ENCODE measurements at regions not wholly inside any gene's neighbourhood (a gene's known extent, or its start where the extent isn't known, plus 50 kb on each side); places are given as distances from the start of the nearest gene placed in this dataset.

DNA sequence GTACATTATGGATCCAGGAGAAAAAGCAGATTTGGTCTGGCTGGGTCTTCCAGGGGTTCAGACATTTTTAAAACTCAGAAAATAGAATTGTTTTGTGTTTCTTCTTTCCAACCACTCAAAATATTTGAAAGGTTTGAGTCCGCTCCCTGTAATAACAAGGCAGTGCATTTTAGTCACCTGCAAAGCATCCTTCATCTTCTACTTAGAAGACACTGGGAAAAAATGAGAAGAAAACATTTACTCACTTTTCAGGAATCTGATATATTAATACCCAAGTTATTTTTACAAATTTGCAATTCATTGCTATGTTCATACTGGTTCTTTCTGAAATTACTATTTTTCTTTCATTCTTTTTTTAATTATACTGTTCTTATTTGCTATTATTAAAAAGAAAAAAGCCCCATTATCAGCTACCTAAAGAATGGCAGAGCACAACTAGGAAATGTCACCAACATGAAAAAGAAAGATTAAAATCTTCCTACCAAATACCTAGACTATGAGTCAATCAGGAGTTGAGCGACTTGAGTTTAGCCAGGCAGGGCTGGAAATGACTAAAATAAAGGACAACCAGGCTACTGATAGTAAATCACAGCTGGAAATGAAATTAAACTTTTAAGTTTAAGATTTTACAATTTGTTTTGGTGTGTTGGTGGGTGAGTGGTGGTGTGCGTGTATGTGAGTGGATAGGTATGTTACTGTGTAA lies 280.3 kb upstream of the THBS1 start:
- no peaks in the 10 kb centered on the region for H3K36me3 Mint-ChIP-seq (ENCODE audit: low read depth)
- intact Hi-C loops (cut with micrococcal nuclease) = no loop called here
- no peak overlapping the region for H3K27ac Mint-ChIP-seq
- no peak overlapping the region for H3K4me3 Mint-ChIP-seq
- H3K27me3 Mint-ChIP-seq = peaks cover 16% of the 10 kb centered on the region
- no peaks in the 10 kb centered on the region for H3K9me3 Mint-ChIP-seq
- H3K4me1 Mint-ChIP-seq (ENCODE audit: low read depth) = no peaks in the 10 kb centered on the region

DNA sequence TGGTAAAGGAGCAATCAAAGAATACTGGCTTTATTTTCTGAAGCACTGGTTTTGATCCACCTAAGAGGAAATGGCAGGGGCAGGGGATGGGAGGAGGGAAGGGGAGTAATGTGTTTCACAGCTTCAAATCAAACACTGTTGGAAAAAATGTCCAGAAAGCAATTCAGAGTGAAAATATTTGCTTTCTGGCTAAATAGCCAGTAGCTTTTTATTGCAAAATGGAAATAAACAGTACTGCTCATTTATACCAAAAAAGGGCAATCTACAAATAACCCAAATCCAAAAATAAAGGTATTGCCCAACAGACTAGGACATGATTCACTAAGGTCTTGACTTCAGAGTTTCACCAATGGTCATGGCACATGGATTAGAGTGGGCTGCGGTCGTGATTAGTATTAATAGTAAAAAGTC lies 279.3 kb upstream of the THBS1 start:
- Mint-ChIP-seq H3K27me3 (peaks cover 16% of the 10 kb centered on the region), H3K4me1 (ENCODE audit: low read depth) (no peaks in the 10 kb centered on the region), H3K9me3 (no peaks in the 10 kb centered on the region), H3K27ac (no peak overlapping the region), H3K4me3 (no peak overlapping the region), H3K36me3 (ENCODE audit: low read depth) (no peaks in the 10 kb centered on the region)
- intact Hi-C loops (cut with micrococcal nuclease) = no loop called here

DNA sequence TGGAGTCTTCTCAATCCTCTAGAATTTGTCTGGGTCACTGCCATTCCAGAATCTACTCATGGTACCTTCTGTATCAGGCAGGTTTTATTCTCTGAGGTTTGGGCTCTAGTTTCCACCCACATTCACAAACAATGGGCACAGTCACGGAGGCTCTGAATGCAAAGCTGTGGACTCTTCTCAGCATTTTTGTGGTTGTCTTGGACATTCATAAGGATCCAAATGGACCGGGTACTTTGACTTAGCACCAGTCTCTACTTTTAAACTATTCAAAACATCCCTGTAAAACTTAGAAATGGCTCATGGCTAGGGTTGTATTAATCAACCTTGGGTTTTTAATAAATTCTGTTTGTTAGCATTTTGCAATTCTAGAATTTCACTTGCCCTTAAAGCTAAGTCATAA lies 277.9 kb upstream of the THBS1 start:
- H3K27ac Mint-ChIP-seq = no peak overlapping the region
- intact Hi-C loops (cut with micrococcal nuclease) = no loop called here
- H3K4me3 Mint-ChIP-seq = no peak overlapping the region
- no peaks in the 10 kb centered on the region for H3K9me3 Mint-ChIP-seq
- no peaks in the 10 kb centered on the region for H3K36me3 Mint-ChIP-seq (ENCODE audit: low read depth)
- H3K4me1 Mint-ChIP-seq (ENCODE audit: low read depth) = no peaks in the 10 kb centered on the region
- peaks cover 16% of the 10 kb centered on the region for H3K27me3 Mint-ChIP-seq

DNA sequence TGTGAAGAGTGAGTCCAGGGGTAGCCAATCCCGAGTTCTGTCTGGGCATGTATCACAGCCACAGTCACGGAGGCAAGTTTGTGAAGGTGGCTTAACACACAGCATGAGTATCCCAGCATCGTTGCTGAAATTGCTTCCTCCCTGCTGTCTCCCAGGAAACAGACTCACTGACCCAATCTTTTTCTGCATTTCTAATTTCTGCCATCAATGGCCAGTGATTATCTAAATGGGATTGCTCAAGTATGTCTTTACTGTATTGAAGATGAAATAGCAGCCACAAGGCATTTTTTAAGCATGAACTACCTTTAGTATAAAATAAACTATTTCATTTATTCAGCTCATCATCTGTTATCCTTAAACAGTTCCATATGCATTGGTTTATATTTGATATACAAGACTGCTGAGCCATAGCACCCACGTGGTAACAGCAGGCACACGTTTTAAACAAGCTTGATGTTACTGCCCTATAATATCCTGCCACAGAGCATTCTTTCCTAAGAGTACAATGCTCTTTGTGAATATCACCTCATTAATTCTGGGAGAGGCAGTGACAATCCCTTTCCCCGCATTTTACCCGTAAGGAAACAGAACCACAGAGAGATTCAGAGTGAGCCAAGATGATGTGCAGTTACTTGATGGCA lies 276.6 kb upstream of the THBS1 start:
- intact Hi-C loops (cut with micrococcal nuclease) = no loop called here
- Mint-ChIP-seq H3K9me3 (no peaks in the 10 kb centered on the region), H3K27me3 (peaks cover 17% of the 10 kb centered on the region), H3K36me3 (ENCODE audit: low read depth) (no peaks in the 10 kb centered on the region), H3K4me3 (no peak overlapping the region), H3K27ac (no peak overlapping the region), H3K4me1 (ENCODE audit: low read depth) (no peaks in the 10 kb centered on the region)

DNA sequence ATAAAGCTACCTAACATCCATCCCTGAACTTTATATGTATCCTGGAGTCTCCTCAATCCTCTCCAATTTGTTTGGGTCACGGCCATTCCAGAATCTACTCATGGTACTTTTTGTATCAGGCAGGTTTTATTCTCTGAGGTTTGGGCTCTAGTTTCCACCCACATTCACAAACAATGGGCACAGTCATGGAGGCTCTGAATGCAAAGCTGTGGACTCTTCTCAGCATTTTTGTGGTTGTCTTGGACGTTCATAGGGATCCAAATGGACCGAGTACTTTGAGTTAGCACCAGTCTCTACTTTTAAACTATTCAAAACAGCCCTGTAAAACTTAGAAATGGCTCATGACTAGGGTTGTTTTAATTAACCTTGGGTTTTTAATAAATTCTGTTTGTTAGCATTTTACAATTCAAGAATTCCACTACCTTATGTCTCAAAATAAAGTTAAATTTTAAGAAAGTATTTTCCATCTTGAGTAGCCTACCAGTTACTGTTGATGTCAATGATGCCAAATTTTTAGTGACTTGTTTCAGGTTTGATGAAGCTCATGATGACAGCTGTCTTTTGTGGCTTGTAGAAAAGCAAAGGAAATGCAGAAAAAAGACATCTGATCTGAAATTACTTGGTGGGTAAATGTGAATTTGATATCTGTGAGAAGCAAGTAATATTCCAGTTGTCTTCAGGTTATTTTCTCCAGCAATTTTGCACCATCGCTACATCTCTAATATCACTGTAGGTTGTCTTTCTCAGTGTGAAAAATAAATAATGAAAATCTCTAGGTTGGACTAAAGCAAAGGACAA lies 275.7 kb upstream of the THBS1 start:
- no peaks in the 10 kb centered on the region for H3K36me3 Mint-ChIP-seq (ENCODE audit: low read depth)
- H3K27me3 Mint-ChIP-seq = peaks cover 15% of the 10 kb centered on the region
- H3K4me1 Mint-ChIP-seq (ENCODE audit: low read depth) = no peaks in the 10 kb centered on the region
- no peaks in the 10 kb centered on the region for H3K9me3 Mint-ChIP-seq
- intact Hi-C loops (cut with micrococcal nuclease) = no loop called here
- no peak overlapping the region for H3K4me3 Mint-ChIP-seq
- H3K27ac Mint-ChIP-seq = no peak overlapping the region

DNA sequence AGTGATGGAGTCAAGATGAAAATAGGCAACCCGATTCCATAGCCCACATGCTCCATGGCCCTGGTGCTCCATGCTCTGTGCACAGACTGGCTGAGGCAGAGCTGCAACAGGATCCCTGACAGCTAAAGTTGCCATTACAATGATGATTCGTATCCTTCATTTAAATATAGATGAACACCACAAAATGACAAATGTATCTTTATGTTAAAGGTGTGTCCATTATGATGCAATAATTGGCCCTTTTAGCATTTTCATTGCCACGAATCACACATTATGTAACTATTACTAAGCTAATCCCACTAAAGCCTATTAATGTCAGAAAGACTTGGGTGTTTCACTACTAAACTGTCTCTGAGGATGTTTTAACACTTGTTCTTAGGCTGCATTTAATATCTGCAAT lies 270.2 kb upstream of the THBS1 start:
- Mint-ChIP-seq H3K36me3 (ENCODE audit: low read depth) (no peaks in the 10 kb centered on the region), H3K27me3 (peaks cover 1% of the 10 kb centered on the region), H3K4me3 (no peak overlapping the region), H3K27ac (no peak overlapping the region), H3K9me3 (no peaks in the 10 kb centered on the region), H3K4me1 (ENCODE audit: low read depth) (peaks cover 6% of the 10 kb centered on the region)
- intact Hi-C loops (cut with micrococcal nuclease) = loop anchor here (10.0 kb wide), 1 partner anchor 444 kb away; no protein-coding TSS in a partner anchor

DNA sequence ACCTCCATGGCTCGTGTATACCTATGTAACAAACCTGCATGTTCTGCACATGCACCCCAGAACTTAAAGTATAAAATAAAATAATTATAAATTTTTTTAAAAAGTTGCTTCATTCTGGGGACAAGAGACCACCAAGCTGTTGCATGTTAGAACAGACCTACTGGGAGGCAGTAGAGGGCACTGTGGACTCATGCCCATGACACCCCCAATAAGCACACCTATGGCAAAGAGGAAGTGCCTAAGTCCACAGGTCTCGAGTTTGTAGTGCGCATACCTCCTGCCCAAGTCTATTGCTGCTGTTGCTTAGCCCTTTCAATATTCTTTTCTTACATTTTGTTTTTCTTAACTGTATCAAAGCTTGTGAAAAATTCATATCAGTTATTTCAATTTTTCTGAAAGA lies 267.9 kb upstream of the THBS1 start:
- H3K27me3 Mint-ChIP-seq = peaks cover 1% of the 10 kb centered on the region
- no peaks in the 10 kb centered on the region for H3K36me3 Mint-ChIP-seq (ENCODE audit: low read depth)
- H3K9me3 Mint-ChIP-seq = no peaks in the 10 kb centered on the region

DNA sequence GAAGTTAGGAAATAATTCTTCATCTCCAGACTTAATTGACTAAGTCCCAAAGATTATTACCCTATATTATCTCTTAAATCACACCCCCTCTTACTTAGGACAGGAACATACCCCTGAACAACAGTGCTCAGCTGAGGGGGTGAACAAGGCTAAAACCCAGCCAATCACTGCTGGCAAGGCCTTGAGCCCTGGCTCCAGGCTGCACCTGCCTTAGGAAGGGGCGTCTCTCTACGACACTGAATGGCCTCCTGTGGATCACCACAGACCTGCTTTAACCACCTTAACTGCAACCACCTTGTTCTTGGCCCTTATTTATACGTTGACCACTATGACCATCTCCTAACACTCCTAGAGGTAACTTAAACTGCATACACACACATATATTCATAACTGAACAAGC lies 267.4 kb upstream of the THBS1 start:
- Mint-ChIP-seq H3K9me3 (no peaks in the 10 kb centered on the region), H3K27ac (no peak overlapping the region), H3K4me3 (no peak overlapping the region), H3K36me3 (ENCODE audit: low read depth) (no peaks in the 10 kb centered on the region), H3K27me3 (no peaks in the 10 kb centered on the region), H3K4me1 (ENCODE audit: low read depth) (peaks cover 6% of the 10 kb centered on the region)
- intact Hi-C loops (cut with micrococcal nuclease) = loop anchor here (1.0 to 10.0 kb wide), 2 partner anchors 267 to 441 kb away; no protein-coding TSS in a partner anchor

More for the DNA sequence above, 267.9 kb upstream of the THBS1 start:
- Mint-ChIP-seq H3K27ac (no peak overlapping the region), H3K4me1 (ENCODE audit: low read depth) (peaks cover 6% of the 10 kb centered on the region), H3K4me3 (no peak overlapping the region)
- intact Hi-C loops (cut with micrococcal nuclease) = loop anchor here (1.0 to 10.0 kb wide), 2 partner anchors 267 to 442 kb away; no protein-coding TSS in a partner anchor

DNA sequence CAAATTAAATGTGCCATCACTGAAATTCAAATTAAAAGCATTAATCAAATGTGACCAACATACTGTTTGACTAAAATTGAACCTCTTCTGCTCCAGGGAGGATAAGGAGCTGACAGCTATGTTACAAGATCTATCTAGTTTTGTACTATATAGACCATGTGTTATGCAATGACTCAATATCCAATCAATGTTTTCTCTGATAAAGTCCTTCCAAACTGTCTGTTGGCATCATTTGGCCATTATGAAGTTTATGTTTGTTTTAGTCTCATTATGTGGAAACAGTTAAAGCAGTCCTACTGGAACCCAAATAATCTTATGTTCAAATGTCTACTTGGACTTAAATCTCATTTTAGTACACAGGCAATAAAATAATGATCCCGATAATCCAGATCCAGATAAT lies 267.0 kb upstream of the THBS1 start:
- H3K36me3 Mint-ChIP-seq (ENCODE audit: low read depth) = no peaks in the 10 kb centered on the region
- H3K4me1 Mint-ChIP-seq (ENCODE audit: low read depth) = peaks cover 6% of the 10 kb centered on the region
- H3K27me3 Mint-ChIP-seq = no peaks in the 10 kb centered on the region
- H3K4me3 Mint-ChIP-seq = no peak overlapping the region
- intact Hi-C loops (cut with micrococcal nuclease) = loop anchor here (1.0 to 10.0 kb wide), 2 partner anchors 266 to 441 kb away; no protein-coding TSS in a partner anchor
- no peak overlapping the region for H3K27ac Mint-ChIP-seq
- no peaks in the 10 kb centered on the region for H3K9me3 Mint-ChIP-seq

DNA sequence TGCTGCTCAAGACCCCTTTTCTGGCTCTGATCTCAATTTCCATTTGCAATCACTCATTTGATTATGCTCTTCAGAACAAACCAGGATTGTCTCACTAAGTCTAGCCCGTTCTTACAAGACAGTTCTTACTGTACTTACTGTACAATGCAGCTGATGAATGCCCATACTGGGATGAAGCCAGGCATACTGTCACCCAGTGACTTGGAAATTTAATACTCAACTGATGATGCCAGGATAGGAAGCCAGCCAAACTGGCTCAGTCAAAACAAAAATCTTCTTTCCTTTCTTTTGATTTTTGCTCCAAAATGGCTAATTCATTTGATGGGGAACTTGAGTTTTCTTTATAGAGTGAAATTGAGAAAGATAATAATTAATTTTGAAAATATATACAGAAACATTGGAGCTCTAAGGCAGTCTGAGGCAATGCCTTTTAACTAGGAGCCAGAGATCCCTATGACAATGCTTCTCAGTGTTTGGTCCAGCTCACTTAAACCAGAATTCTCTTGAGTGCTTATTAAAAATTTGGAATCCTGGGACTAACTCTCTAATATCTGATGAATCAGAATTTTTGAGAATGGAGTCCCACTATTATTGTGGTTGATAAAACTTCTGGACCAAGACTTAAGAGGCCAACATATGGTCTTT lies 265.6 kb upstream of the THBS1 start:
- Mint-ChIP-seq H3K4me3 (no peak overlapping the region), H3K27ac (no peak overlapping the region), H3K9me3 (peaks cover 7% of the 10 kb centered on the region), H3K4me1 (ENCODE audit: low read depth) (peaks cover 6% of the 10 kb centered on the region), H3K36me3 (ENCODE audit: low read depth) (no peaks in the 10 kb centered on the region), H3K27me3 (no peaks in the 10 kb centered on the region)
- intact Hi-C loops (cut with micrococcal nuclease) = loop anchor here (10.0 kb wide), 1 partner anchor 439 kb away; no protein-coding TSS in a partner anchor

DNA sequence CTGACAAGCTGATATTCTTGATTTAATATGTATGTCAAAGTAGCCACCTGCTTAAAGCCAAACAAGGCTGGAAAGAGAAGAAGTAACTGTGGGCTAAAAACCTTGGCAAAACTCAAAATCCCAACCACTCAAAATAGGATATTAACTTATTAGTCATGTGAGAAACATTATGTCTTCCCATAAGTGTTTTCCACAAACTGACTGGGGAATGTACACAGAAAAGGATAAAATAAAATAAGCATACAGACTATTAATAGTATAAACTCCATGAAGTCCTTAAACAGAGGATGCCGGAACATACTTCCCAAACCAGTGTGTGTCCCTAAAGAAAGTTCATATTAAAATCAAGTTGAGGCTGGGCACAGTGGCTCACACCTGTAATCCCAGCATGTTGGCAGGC lies 263.7 kb upstream of the THBS1 start:
- Mint-ChIP-seq H3K27me3 (no peaks in the 10 kb centered on the region), H3K4me1 (ENCODE audit: low read depth) (peaks cover 6% of the 10 kb centered on the region), H3K9me3 (peaks cover 17% of the 10 kb centered on the region), H3K36me3 (ENCODE audit: low read depth) (peaks cover 6% of the 10 kb centered on the region), H3K27ac (no peak overlapping the region), H3K4me3 (no peak overlapping the region)
- intact Hi-C loops (cut with micrococcal nuclease) = loop anchor here (10.0 kb wide), 1 partner anchor 438 kb away; no protein-coding TSS in a partner anchor

DNA sequence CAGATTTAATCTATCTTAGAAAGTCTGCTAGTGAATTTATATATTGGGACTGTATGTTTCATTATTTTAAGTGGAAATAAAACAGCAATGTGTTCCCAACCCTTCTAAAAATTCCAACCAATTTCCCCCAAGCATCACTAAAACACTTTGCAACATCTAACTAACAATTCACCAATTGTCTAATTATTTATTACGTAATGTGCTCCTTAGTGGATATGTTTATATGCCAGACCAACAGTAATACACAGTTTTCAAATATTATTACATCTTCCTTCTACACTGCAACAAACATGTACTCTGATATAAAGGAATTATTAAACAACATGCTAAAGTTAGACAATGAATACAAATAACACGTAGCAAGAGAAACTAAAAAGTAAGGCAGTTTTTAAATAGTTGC lies 262.6 kb upstream of the THBS1 start:
- no peaks in the 10 kb centered on the region for H3K27me3 Mint-ChIP-seq
- H3K4me3 Mint-ChIP-seq = no peak overlapping the region
- H3K27ac Mint-ChIP-seq = no peak overlapping the region
- H3K4me1 Mint-ChIP-seq (ENCODE audit: low read depth) = peaks cover 5% of the 10 kb centered on the region
- peaks cover 17% of the 10 kb centered on the region for H3K9me3 Mint-ChIP-seq
- intact Hi-C loops (cut with micrococcal nuclease) = loop anchor here (10.0 kb wide), 1 partner anchor 437 kb away; no protein-coding TSS in a partner anchor
- H3K36me3 Mint-ChIP-seq (ENCODE audit: low read depth) = peaks cover 6% of the 10 kb centered on the region

DNA sequence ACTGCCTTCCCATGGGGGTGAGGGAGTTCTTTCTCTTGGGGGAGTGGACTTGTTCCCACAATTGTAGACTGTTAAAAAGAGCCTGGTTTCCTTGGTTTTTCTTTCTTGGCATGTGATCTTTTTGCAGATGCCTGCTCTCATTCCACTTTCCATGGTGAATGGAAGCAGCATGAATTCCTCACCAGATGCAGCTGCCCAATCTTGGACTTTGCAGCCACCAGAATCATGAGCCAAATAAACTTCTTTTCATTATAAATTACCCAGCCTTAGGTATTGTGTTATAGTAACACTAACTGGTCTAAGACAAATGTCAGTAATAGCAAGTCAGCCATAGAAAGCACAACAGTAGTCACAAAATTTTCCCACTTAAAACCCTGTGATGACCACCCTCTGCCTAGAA lies 260.5 kb upstream of the THBS1 start:
- no peaks in the 10 kb centered on the region for H3K27me3 Mint-ChIP-seq
- H3K4me1 Mint-ChIP-seq (ENCODE audit: low read depth) = peaks cover under 1% of the 10 kb centered on the region
- peaks cover 6% of the 10 kb centered on the region for H3K36me3 Mint-ChIP-seq (ENCODE audit: low read depth)
- intact Hi-C loops (cut with micrococcal nuclease) = no loop called here
- no peak overlapping the region for H3K4me3 Mint-ChIP-seq
- H3K27ac Mint-ChIP-seq = no peak overlapping the region
- H3K9me3 Mint-ChIP-seq = peaks cover 17% of the 10 kb centered on the region

Measured in dendritic cell treated with granulocyte-macrophage colony-stimulating factor and Interleukin-4, amounts not matched to agents 40 ng/mL and 50 ng/mL, for 4 days (primary cell).